NCI-H1436 treated with DMSO at 0.1 percent for 48 hours (cell line): ENCODE measurements at regions not wholly inside any gene's neighbourhood (a gene's known extent, or its start where the extent isn't known, plus 50 kb on each side); places are given as distances from the start of the nearest gene placed in this dataset.
"Not testable (repeated sequence)": the region's sequence is repeated elsewhere in the genome, so short reads cannot be mapped to it uniquely, and the experiment has no call there.

Source experiments
- DNase-seq: peaks from one replicate; lab custom pipeline; 2025; lab: John Stamatoyannopoulos, UW

GRCh38 chr9:84054341-84055010 lies 73.9 kb downstream of the RMI1 start:
- no peak for DNase-seq

- no peak for DNase-seq
Measured at GRCh38 chr9:84057662-84058061, 77.1 kb downstream of the RMI1 start.

GRCh38 chr9:84059936-84060335 lies 79.3 kb downstream of the RMI1 start:
- DNase-seq, result no peak

GRCh38 chr9:84061613-84062193 lies 81.1 kb downstream of the RMI1 start:
- DNase-seq, result peak; percentile 85

- DNase-seq, result no peak
Measured at GRCh38 chr9:84062538-84062937, 81.9 kb downstream of the RMI1 start.

GRCh38 chr9:84067821-84068220 lies 87.2 kb downstream of the RMI1 start:
- DNase-seq, result no peak

- no peak for DNase-seq
Measured at GRCh38 chr9:84068872-84069271, 88.3 kb downstream of the RMI1 start.

GRCh38 chr9:84070590-84070989 lies 90.0 kb downstream of the RMI1 start:
- DNase-seq, result no peak

GRCh38 chr9:84072621-84073180 lies 92.1 kb downstream of the RMI1 start:
- DNase-seq, result no peak

GRCh38 chr9:84075004-84075403 lies 94.4 kb downstream of the RMI1 start:
- no peak for DNase-seq

- DNase-seq, result no peak
Measured at GRCh38 chr9:84076384-84076783, 95.8 kb downstream of the RMI1 start.

GRCh38 chr9:84077816-84078215 lies 97.2 kb downstream of the RMI1 start:
- not testable (repeated sequence) for DNase-seq

- DNase-seq, result no peak
Measured at GRCh38 chr9:84079994-84080393, 99.4 kb downstream of the RMI1 start.

GRCh38 chr9:84101964-84102632 lies 121.5 kb downstream of the RMI1 start:
- DNase-seq, result no peak

GRCh38 chr9:84103651-84104377 lies 123.2 kb downstream of the RMI1 start:
- no peak for DNase-seq

- DNase-seq, result no peak
Measured at GRCh38 chr9:84107081-84107480, 126.5 kb downstream of the RMI1 start.

GRCh38 chr9:84107995-84108394 lies 127.4 kb downstream of the RMI1 start:
- DNase-seq, result no peak

- no peak for DNase-seq
Measured at GRCh38 chr9:84111726-84112125, 131.1 kb downstream of the RMI1 start.

GRCh38 chr9:84121991-84122523 lies 141.5 kb downstream of the RMI1 start:
- DNase-seq, result no peak

- DNase-seq, result no peak
Measured at GRCh38 chr9:84122572-84122971, 142.0 kb downstream of the RMI1 start.

- no peak for DNase-seq
Measured at GRCh38 chr9:84123648-84124406, 143.2 kb downstream of the RMI1 start.
